Activated CD4-positive, CD25-positive, alpha-beta regulatory T cell treated with anti-CD3 and anti-CD28 coated beads, Interleukin-2, amount 50 U/mL, for 72 hours (primary cell): ENCODE measurements at regions not wholly inside any gene's neighbourhood (a gene's known extent, or its start where the extent isn't known, plus 50 kb on each side); places are given as distances from the start of the nearest gene placed in this dataset.

Experiments used
- DNase-seq: peaks from one replicate; pipeline ENCODE4 v3.0.0; 2021

DNA sequence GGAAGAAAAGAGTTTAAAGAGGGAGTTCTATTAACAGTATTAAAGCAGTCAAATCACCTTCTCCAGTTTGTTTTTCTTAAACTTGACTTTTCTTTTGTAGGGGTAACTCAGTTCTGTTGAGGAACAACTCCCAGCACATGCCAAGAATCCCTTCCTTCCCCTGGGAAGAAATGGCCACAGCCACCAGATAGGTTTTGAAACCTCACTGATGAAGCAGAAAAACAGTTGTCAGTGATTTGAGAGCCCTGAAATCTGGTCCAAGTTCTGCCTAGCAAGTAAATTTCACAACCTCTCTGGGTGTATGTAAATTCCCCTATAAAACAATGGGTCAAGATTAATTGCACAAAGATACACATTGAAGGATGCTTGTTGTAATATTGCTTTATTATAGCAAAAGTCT lies 167.1 kb downstream of the DHX15 start:
- no peak for DNase-seq

DNA sequence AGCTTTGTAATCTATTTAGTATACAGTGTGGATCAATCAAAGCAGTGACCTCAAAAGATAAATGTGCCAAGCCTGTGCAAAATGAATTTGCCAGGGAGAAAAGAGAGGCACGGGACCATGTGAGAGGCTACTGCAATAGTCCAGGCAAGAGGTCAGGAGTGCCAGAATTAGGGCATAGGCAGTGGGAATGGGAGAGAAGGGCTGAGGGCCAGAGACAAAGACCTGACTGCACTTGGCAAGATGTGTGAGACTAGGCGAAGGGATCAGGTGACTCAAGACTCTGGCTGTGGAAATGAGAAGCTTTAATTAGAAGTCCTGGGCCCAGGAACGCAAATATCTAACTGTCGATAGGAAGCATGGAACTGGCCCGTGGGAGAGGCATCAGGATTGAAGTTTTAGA lies 168.1 kb downstream of the DHX15 start:
- no peak for DNase-seq

DNA sequence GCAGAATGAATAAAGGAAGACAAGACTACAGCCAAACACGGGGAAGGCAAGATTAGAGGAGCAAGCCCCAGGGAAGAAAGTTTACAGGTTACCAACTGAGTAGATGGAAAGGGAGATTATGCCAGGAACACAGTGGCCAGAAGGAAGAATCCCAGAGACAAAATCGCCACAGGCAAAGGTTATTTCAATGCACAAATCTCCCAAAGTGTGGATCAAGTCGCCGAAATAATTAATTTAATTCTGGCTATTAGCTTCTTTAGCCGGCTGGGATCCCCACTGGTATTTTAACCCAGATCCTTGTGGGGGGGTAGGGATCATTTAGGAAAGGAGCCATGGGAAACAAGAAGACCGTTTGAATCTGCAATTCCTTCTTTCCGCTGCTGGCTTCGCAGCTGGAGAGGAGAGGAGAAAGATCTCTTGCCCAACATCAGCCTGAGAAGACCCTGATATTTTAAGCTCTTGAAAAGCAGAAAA lies 171.0 kb downstream of the DHX15 start:
- DNase-seq, result no peak

DNA sequence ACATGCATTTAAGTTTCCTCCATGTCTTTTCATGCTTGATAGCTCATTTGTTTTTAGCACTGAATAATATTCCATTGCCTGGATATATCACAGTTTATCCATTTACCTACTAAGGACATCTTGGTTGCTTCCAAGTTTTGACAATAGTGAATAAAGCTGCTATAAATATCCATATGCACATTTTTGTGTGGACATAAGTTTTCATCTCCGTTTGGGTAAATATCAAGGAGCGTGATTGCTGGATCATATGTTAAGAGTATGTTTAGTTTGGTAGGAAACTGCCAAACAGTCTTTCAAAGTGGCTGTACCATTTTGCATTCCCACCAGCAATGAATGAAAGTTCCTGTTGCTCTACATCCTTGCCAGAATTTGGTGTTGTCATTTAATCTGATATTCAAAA lies 172.5 kb downstream of the DHX15 start:
- no peak for DNase-seq

DNA sequence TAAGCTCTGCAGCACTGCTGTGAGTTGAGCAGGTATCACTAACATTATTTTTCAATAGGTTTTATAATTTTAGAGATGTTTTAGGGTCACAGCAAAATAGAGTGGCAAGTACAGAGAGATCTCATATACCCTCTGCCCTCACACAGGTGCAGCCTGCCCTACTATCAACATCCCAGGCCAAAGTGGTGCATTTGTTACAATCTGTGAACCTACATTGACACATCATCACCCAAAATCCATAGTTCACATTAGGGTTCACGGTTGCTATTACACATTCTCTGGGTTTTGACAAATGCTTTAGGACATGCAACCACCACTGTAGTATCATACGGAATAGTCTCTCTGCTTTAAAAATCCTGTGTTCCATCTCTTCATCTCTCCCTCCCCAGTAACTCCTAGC lies 173.1 kb downstream of the DHX15 start:
- no peak for DNase-seq

DNA sequence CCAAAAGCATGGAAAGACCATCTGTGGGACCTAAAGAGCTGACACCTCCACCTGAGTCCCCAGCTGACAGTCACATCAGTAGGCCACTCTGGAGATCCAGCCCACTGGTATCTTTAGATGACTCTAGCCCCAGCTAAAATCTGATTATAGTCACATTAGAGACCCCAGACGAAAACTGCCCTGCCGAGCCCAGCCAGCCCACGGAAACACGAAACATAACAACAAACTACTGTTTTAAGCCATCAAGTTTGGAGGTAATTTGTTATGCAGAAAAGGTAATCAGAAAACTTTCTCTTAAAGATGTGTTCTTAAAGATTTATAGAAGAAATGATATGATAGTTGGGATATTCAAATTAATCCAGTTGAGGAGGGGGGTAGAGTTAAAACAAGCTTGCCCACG lies 175.7 kb downstream of the DHX15 start:
- no peak for DNase-seq

DNA sequence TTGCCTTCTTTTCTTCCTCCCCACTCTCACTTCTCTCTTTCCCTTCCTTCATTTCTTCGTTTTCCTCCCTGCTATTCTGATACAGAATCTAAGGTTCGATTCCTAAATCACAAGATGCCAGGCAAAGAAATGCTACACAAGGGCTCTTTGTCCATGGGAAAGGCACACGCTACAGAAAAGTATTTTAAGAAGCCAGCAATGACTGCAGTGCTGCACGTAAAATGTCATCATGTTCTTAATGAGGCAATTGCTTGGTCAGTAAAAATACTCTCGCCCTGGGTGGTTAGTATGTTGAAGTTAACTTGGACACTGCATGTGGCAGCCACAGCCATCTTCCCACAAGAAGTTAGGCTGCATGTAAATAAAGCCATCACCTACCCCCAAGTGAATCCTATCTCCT lies 178.4 kb downstream of the DHX15 start:
- DNase-seq, result no peak

DNA sequence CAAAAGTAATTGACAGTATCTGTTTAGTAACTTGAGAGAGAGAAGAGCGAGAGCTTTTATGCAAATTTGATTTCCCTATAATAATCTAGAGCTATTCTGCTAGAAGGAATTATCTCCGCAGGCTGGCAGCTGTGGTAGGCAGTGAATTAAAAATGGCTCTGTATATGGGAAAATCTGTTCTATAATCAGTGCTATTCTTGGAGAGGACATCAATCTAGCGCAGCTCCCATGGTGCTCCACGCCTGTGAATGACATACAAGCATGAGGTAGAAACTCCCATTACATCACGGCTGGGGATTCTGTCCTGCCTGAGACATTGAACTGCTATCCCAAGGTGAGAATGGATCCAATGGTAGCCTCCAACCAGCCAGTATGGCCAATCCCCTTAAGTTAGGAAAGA lies 179.0 kb downstream of the DHX15 start:
- no peak for DNase-seq

DNA sequence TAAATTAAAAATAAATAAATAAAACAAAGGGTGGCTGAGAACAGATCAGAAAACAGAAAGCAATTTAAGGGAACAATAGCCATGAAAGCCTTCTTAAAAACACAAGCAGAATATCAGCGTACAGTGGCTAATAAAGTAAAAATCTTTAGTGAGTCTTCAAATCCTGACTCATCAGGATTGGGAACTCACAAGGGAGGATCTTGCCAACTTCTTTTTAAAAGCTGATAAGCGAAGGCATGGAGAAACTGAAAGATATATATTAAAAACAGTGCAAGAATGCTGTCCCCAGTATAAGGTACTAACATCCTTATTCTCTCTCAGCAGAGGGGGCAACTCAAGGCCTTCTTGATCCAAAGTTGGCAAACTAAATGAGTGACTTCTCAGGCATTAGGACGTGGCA lies 180.1 kb downstream of the DHX15 start:
- DNase-seq, result no peak

DNA sequence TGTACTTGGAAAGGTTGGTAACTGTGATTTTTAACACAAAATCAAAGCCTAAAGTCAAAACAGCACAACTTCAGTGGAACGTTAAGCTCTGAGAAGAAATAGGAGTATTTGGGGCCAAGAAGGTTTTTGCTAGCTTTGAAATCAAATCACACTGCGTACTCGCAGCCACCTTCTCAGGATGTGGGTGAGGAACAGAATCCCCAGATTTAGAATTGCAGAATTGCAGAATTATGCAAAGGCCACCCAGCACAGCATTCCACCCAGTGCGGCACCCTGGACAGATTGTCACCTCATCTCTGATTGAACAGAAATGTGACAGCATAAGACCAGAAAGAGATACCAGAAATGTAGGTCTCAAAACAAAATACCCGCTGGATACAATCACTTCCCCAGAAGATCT lies 181.1 kb downstream of the DHX15 start:
- DNase-seq, result no peak

DNA sequence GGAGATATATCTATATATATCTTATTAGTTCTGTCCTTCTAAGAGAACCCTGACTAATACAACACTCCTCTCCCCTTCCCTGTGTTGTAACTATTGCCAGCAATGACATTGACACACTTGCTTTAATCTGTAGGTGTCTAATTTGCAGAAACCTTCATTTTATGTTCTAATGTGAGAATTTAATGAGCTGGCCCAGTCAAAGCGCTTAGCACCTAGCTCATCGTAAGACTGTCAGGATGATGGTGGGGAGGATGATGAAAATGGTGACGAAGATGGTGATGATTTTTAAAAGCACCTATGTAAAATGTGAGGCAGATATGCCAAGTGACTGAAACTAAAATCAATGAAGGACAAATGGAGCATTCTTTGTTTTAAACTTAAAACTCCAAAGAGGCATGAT lies 183.8 kb downstream of the DHX15 start:
- no peak for DNase-seq

DNA sequence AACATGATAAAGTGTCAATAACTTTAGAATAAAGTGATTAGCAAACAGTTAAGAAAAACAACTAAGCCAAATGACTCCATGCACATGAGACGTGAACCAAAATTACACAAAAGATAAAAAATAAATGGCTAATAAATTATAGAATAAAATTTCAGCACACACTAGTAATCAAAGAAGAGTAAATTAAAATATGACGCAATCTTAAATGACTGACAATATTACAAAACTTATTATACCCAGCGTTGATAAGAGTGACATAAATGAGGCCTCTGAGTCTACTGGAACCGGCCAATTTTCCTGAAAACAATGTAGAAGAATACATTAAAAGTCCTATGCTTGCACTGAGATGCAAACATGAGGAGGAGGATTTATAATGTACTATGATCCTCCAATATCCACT lies 187.4 kb downstream of the DHX15 start:
- DNase-seq, result no peak

DNA sequence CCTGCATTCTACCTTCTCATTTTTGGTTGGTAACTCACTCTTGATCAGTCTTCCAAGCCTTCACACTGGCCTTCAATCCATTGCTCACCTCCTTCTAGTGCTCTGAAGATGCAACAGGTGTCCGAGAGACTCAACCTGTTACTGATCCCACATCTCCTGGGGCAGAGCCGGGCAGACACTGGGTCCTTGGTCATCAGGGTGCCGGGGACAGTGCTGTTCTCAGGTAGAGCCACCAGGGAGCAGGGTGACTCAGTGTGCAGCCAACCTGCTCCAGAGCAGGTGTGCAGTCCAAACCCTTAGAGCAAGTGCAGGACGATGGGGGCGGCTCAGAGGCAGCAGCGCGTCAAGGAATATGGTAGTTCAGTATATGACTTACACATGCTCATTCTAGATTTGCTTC lies 188.4 kb downstream of the DHX15 start:
- no peak for DNase-seq

DNA sequence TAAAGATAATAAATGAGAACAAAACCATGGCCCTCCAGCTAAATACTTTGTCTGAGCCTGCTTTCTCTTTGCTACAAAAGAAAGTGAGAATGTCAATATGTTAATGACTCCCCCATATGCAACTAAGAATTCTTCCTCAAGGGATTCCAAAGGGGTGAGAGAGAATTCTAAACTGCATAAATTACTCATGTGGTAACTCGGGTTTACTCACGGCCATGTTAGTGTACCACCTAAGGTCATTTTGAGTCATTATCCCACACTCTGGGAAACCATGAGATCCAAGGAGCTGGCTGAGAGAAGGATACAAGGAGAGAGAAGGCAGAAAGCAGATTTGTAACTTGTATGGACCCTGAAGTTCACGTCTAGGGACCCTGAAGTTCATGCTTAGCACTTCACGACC lies 190.3 kb downstream of the DHX15 start:
- DNase-seq, result no peak

DNA sequence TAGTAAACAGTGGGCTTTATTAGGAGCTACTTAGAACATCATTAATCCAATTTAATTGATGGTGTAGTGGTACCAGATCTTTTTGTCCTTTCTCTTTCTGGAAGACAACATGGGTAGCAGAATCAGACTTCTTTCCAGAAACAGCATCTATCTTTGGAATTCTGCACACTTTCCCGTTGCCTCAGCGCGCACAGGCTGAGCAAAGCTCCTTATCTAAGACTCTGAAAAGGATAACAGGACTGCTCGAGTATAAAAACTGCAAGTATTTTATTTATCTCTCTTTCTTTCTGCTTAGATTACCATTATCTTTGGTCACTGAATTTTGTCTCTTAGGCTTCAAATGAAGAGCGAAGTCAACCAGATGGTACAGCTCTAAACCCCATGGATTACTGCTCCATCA lies 191.7 kb downstream of the DHX15 start:
- no peak for DNase-seq

DNA sequence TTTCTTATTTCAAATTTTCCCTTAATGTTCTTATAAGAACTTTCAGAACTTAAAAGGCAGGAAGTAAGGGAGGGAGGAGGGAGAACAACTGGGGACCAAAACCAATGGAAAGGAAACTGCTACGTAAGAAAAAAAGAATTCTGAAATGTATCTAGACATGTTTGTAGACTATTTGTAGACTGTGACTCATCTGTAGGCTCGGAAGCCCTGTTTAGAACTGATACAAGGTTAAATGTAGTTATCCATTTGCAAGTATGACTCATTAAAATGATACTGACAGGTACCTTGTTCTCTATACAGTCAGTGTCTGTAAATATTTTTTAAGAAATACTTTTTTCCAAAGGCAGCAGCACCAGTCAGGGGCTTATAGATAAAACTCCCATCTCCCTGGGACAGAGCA lies 202.0 kb downstream of the DHX15 start:
- DNase-seq, result no peak

DNA sequence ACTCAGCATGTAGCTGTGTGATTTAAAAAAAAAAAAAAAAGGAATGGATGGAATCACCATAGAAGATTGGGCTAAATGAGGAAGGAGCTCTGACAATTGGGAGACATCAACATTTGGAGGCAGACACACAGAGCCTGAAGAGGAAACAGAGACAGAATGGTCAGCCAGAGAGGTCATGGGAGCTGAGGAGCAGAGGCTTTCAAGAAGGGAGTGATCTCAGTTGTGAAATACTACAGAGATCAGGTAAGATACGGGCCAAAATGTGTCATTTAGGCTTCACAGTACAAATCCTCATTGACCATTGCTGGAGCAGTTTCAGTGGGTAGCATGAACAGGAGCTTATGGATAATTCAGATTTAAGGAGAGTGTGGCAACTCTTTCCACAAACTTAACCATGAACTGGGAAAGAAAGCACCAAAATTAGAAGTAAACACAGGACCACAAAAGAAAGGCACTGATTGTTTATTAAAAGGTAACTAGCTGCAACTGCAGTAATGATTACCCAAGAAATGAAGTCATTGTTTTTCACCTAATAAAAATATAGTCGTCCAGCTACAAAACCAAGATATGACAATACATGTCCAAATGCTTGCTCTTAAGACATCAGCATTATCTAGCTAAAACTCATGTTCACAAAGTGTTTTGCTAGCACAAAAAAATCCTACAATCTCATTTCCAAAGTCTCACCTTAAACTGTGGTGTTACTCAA lies 203.2 kb downstream of the DHX15 start:
- no peak for DNase-seq

DNA sequence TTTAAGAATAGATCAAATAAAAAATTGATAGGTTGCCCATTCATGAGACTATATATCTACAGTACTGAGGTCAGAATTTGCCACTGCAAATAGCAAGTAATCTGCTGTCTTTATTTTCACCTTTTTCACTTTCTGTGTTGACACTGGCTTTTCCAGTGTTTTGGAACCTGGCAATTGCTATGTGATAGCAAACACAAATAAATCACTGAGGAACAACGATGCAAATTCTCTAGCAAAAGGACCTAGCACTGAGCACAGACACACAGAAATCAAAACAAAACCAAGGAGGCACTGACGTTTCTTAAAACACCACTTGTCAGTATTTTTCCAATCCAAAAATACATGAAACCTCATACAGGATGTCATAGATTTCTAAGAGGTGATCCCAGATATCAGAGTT lies 210.7 kb downstream of the DHX15 start:
- DNase-seq, result no peak

DNA sequence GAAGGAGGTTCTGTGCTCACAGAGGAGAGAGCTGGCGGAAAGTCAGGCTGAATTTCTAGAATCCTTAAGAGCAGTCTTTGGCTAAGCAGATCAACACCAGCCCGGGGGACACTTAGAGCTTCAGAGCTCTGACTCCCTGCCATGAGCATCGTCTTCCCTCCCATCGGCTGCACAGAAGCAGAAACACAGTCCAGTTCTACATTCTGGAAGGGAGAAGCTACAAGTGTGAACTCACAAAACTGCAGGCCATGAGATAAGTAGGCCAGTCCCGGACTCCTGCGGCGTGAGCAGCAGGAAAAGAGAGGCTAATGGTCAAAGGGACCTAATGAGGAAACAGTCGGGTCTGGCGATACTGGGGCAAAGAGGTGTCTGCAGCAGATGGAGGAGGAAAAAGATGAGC lies 211.5 kb downstream of the DHX15 start:
- no peak for DNase-seq

DNA sequence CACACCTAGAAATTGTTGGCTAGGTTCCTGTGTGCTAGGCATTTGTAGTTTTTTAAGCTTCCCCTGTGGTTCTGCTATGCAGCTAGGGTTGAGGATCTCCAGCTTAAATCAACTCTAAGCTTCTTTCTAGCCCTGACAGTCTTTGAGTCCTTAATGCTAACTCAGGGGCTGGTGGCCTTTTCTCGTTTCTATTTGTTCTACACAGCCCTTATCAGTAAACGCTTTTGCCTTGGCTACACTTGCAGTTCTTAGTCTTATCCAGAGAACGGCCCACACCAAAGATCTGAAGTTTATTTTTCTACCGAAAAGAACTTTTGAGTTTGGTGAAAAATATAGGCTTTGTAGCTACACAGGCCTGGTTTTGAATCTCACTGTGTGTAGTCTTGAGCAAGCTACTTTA lies 212.0 kb downstream of the DHX15 start:
- no peak for DNase-seq

DNA sequence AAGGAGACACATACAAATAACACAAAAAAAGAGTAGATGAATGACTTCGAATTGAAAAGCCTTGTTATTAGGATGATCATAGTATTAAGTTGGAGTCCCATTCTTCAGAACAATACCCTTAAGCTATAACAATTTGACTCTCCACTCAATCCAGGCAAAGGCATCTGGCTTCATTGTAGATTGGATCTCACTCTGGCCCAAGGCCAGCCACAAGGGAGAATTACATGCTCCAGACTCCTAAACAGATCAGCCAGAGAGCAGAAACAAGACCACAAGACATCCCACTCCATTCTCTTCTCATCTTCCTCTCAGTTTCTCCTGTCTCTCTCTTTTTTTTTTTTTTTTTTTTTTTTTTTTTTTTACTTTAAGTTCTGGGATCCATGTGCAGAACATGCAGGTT lies 213.9 kb downstream of the DHX15 start:
- no peak for DNase-seq

DNA sequence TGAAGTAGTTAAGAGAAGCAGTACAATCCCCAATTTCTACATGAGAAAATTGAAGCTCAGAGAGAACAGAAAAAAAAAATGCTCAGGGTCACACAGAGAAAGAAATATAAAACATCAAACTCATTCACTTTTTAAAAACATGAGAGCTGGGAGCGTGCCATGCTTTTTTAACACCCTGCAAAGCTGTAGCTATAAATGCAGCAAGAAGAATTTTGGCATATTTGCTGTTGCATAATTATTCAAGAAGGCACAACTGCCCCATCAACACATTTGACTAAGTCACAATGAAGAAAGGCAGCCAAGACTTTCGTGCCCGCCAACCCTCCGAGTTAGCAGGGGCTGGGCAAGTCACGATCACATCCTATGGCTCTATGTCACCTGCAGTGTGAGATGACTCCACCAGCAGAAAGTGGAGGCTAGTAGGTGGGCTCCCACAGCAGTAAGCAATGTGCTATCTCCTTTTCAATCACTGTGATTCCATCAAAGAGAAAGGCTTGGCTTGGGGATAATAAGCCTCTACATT lies 214.8 kb downstream of the DHX15 start:
- no peak for DNase-seq

DNA sequence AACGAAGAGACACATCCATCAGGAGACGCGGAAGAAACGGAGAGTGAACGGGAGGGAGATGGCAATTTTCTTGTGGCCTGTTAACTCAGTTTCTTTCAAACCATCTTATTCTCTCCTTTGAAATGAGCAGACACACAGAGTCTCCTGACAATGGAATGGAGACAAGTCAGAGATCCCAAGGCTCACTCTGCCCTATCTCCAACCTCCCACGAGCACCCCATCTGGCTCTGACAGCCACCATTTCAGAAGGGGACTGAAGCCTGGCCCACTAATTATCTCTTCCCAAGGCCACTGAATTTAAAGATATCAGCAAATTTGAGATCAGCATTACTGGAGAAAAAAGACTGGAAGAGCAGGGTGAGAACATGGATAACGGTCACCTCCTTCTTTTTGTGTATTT lies 215.6 kb downstream of the DHX15 start:
- DNase-seq, result no peak

DNA sequence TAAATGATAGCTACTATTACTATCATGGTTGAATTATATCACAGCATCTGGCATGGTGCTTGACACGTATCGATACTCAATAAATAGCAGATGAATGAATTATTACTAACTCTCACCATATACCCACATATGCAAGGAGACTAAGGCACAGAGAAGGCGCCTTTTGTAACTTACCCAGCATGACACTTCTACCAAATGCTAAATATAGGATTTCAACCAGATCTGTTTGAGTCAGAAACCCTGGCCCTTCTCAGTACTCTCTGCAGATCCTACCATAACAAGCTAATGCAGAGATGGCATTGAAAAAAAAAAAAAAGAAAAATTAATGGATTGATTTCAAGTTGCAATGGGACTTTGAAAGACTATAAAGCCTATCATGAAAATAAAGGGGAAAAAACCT lies 219.5 kb downstream of the DHX15 start:
- DNase-seq, result no peak

DNA sequence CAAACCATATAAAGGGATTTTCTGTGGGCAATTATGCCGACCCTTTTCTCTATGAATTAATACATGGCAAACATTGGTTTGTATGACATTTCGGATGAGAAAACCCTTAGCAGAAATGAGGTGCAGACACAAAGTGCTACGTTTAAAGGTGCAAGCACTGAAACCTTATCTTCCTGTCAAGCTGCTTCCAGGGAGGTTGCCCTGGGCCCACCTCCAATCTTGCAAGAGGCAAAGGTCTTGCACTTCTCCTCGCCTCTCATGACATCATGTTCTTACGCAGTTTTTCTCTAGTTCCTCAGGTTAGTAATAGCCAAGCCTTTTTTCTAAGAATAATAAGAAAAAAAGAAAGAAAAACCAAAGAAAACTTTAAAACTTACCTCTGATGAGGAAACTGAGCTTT lies 220.1 kb downstream of the DHX15 start:
- DNase-seq, result no peak
